ENCODE measurements at regions not wholly inside any gene's neighbourhood (a gene's known extent, or its start where the extent isn't known, plus 50 kb on each side); places are given as distances from the start of the nearest gene placed in this dataset.
"Not testable (repeated sequence)": the region's sequence is repeated elsewhere in the genome, so short reads cannot be mapped to it uniquely, and the experiment has no call there.

GRCh38 chr5:58201922-58202648 lies 257.8 kb downstream of the PLK2 start:
- no peak for DNase-seq (ENCODE audit: low read depth)

- DNase-seq (ENCODE audit: low read depth), result no peak
Observed at GRCh38 chr5:58200451-58200850, 259.4 kb downstream of the PLK2 start.

- DNase-seq (ENCODE audit: low read depth), result no peak
Observed at GRCh38 chr5:58199087-58199486, 260.8 kb downstream of the PLK2 start.

GRCh38 chr5:58198330-58198729 lies 261.6 kb downstream of the PLK2 start:
- no peak for DNase-seq (ENCODE audit: low read depth)

- DNase-seq (ENCODE audit: low read depth), result no peak
Observed at GRCh38 chr5:58197875-58198274, 262.0 kb downstream of the PLK2 start.

GRCh38 chr5:58191443-58191842 lies 268.4 kb downstream of the PLK2 start:
- DNase-seq (ENCODE audit: low read depth), result no peak

- DNase-seq (ENCODE audit: low read depth), result no peak
Observed at GRCh38 chr5:58188262-58188651, 271.6 kb downstream of the PLK2 start.

- no peak for DNase-seq (ENCODE audit: low read depth)
Observed at GRCh38 chr5:58187432-58188261, 272.2 kb downstream of the PLK2 start.

- DNase-seq (ENCODE audit: low read depth), result no peak
Observed at GRCh38 chr5:58185801-58186200, 274.1 kb downstream of the PLK2 start.

GRCh38 chr5:58185397-58185796 lies 274.5 kb downstream of the PLK2 start:
- no peak for DNase-seq (ENCODE audit: low read depth)

- DNase-seq (ENCODE audit: low read depth), result no peak
Observed at GRCh38 chr5:58184910-58185309, 275.0 kb downstream of the PLK2 start.

GRCh38 chr5:58183786-58184085 lies 276.1 kb downstream of the PLK2 start:
- no peak for DNase-seq (ENCODE audit: low read depth)

GRCh38 chr5:58183078-58183785 lies 276.7 kb downstream of the PLK2 start:
- DNase-seq (ENCODE audit: low read depth), result no peak

GRCh38 chr5:58182287-58182841 lies 277.5 kb downstream of the PLK2 start:
- DNase-seq (ENCODE audit: low read depth), result no peak

- DNase-seq (ENCODE audit: low read depth), result no peak
Observed at GRCh38 chr5:58181578-58182286, 278.2 kb downstream of the PLK2 start.

GRCh38 chr5:58172946-58173345 lies 286.9 kb downstream of the PLK2 start:
- no peak for DNase-seq (ENCODE audit: low read depth)

GRCh38 chr5:58165152-58165551 lies 294.7 kb downstream of the PLK2 start:
- no peak for DNase-seq (ENCODE audit: low read depth)

- not testable (repeated sequence) for DNase-seq (ENCODE audit: low read depth)
Observed at GRCh38 chr5:58161889-58162288, 298.0 kb downstream of the PLK2 start.

GRCh38 chr5:58156973-58157701 lies 302.7 kb downstream of the PLK2 start:
- DNase-seq (ENCODE audit: low read depth), result no peak

GRCh38 chr5:58156361-58156760 lies 303.5 kb downstream of the PLK2 start:
- no peak for DNase-seq (ENCODE audit: low read depth)

- no peak for DNase-seq (ENCODE audit: low read depth)
Observed at GRCh38 chr5:58153255-58153654, 306.6 kb downstream of the PLK2 start.

Data from stimulated activated CD8-positive, alpha-beta memory T cell treated with anti-CD3 and anti-CD28 coated beads, Interleukin-12 subunit alpha, Interleukin-12 subunit beta, amount 100 ng/mL, for 1 hour (primary cell).